CD14-positive monocyte (primary cell): ENCODE measurements at regions not wholly inside any gene's neighbourhood (a gene's known extent, or its start where the extent isn't known, plus 50 kb on each side); places are given as distances from the start of the nearest gene placed in this dataset.
"Not testable (repeated sequence)": the region's sequence is repeated elsewhere in the genome, so short reads cannot be mapped to it uniquely, and the experiment has no call there.

Source experiments
- DNase-seq, 3 donors: peaks; one replicate each; pipeline ENCODE4 v3.0.0-alpha.2; 2011 to 2022
- H2AFZ ChIP-seq: 2 replicates; pipeline ENCODE4 v1.6.0; 2012; ENCODE audit warnings: mild to moderate bottlenecking, low read depth, low read length, inconsistent platforms; ENCODE audit not compliant: insufficient read depth, poor library complexity, severe bottlenecking
- H3K27ac ChIP-seq, 2 donors: 1 replicate in 1 of 2; 2 replicates in 1 of 2; pipeline ENCODE4 v1.5.1; 2012 to 2013; ENCODE audit warnings: low read length in 2 of 2, control low read depth in 1 of 2, inconsistent platforms in 1 of 2, low read depth in 1 of 2, mild to moderate bottlenecking in 1 of 2
- H3K27me3 ChIP-seq, 2 donors: one replicate each; pipeline versions ENCODE4 v1.6.0 to v1.6.1; 2011 to 2013; ENCODE audit warnings: low read length in 2 of 2; ENCODE audit not compliant: control insufficient read depth in 2 of 2, insufficient read depth in 2 of 2
- H3K36me3 ChIP-seq, 2 donors: replicated peaks in 1 of 2; 1 replicate in 1 of 2; 2 replicates in 1 of 2; pipeline versions ENCODE4 v1.5.1 to v1.6.1; 2012 to 2013; ENCODE audit warnings: low read length in 2 of 2, control low read depth in 1 of 2, inconsistent platforms in 1 of 2, mild to moderate bottlenecking in 1 of 2; ENCODE audit not compliant: insufficient read depth in 2 of 2, control insufficient read depth in 1 of 2
- H3K4me1 ChIP-seq, 2 donors: 1 replicate in 1 of 2; 2 replicates in 1 of 2; pipeline versions ENCODE4 v1.5.1 to v1.6.1; 2012 to 2013; ENCODE audit warnings: low read length in 2 of 2, control low read depth in 1 of 2, inconsistent platforms in 1 of 2, mild to moderate bottlenecking in 1 of 2, moderate library complexity in 1 of 2; ENCODE audit not compliant: insufficient read depth in 2 of 2, control insufficient read depth in 1 of 2
- H3K4me2 ChIP-seq: replicated peaks from 2 replicates; pipeline ENCODE3; 2012; ENCODE audit warnings: low read length, moderate library complexity, mild to moderate bottlenecking; ENCODE audit not compliant: poor library complexity, severe bottlenecking; ENCODE audit errors: extremely low read depth
- H3K4me3 ChIP-seq, 3 experiments: fragments of 200-600 bp in 1 of 3; sonication (generic) in 1 of 3; replicated peaks in 1 of 3; 1 replicate in 2 of 3; 2 replicates in 1 of 3; pipeline ENCODE4 v1.5.1; 2011 to 2013; ENCODE audit warnings: low read length in 3 of 3, mild to moderate bottlenecking in 3 of 3, control low read depth in 2 of 3, low read depth in 2 of 3, inconsistent platforms in 1 of 3, moderate library complexity in 1 of 3
- H3K79me2 ChIP-seq: 2 replicates; pipeline ENCODE4 v1.6.0; 2012; ENCODE audit warnings: mild to moderate bottlenecking, control low read depth, inconsistent platforms, low read length, moderate library complexity; ENCODE audit not compliant: insufficient read depth
- H3K9ac ChIP-seq: 2 replicates; pipeline ENCODE4 v1.6.0; 2017; ENCODE audit warnings: low read length, mild to moderate bottlenecking; ENCODE audit not compliant: insufficient read depth, poor library complexity, severe bottlenecking
- H3K9me3 ChIP-seq, 2 donors: replicated peaks in 1 of 2; 1 replicate in 1 of 2; 2 replicates in 1 of 2; pipeline versions ENCODE4 v1.5.1 to v1.6.1; 2012 to 2013; ENCODE audit warnings: low read length in 2 of 2, control low read depth in 1 of 2; ENCODE audit not compliant: control insufficient read depth in 1 of 2, insufficient read depth in 1 of 2
- H4K20me1 ChIP-seq: 2 replicates; pipeline ENCODE4 v1.6.0; 2012; ENCODE audit warnings: mild to moderate bottlenecking, low read length, control low read depth, moderate library complexity; ENCODE audit not compliant: insufficient read depth
- H3K27ac Mint-ChIP-seq, 7 donors: one replicate each; pipeline ENCODE4 v1.8.0; 2020; ENCODE audit warnings: mild to moderate bottlenecking in 7 of 7, mixed read lengths in 7 of 7, moderate library complexity in 6 of 7, inconsistent platforms in 2 of 7
- H3K27me3 Mint-ChIP-seq, 3 donors: one replicate each; pipeline ENCODE4 v1.8.0; 2021 to 2022; ENCODE audit warnings: low read depth in 3 of 3, mild to moderate bottlenecking in 3 of 3, mixed read lengths in 3 of 3, moderate library complexity in 3 of 3, inconsistent platforms in 1 of 3
- H3K36me3 Mint-ChIP-seq, 2 donors: one replicate each; pipeline ENCODE4 v1.8.0; 2020; ENCODE audit warnings: mixed read lengths in 2 of 2, inconsistent platforms in 1 of 2, mild to moderate bottlenecking in 1 of 2
- H3K4me1 Mint-ChIP-seq: one replicate; pipeline ENCODE4 v1.8.0; 2020; ENCODE audit warnings: mild to moderate bottlenecking, mixed read lengths
- H3K4me3 Mint-ChIP-seq, 2 donors: one replicate each; pipeline ENCODE4 v1.8.0; 2020; ENCODE audit warnings: mild to moderate bottlenecking in 2 of 2, mixed read lengths in 2 of 2, moderate library complexity in 1 of 2
- H3K9me3 Mint-ChIP-seq, 7 donors: one replicate each; pipeline ENCODE4 v1.8.0; 2020 to 2022; ENCODE audit warnings: mixed read lengths in 7 of 7, mild to moderate bottlenecking in 6 of 7, moderate library complexity in 6 of 7, inconsistent platforms in 2 of 7
- whole genome bisulfite sequencing: methylation state at CpG from one replicate; pipeline ENCODE4 v1.1.5; 2013; ENCODE audit warnings: missing lambda C conversion rate; ENCODE audit not compliant: insufficient coverage; 5-methylcytosine and 5-hydroxymethylcytosine counted together
- intact Hi-C, 2 donors: fragments of 100-400 bp; cut with micrococcal nuclease; formaldehyde crosslinking; loops; one replicate each; pipeline versions ENCODE4 v1.15.0 to v1.15.1; 2023

DNA sequence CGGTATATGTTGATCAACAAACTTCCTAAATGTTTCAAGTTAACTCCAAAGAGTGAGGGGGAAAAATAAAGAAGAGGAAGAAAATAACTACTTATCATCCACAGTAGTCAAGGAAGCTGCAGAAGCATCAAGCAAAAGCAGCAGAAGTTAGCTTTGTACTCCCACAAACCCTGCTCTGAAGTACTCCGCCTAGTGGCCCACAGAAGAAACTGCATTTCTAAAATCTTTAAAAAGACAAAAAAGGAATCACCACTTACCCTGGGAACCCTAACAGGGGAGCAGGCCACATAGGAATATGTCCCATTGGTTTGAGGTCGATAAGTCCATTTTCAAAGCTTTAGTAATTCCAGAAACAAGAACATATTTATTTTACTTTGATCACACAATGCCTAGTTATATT is 2948.3 kb upstream of the OR11H1 start:
- H2AFZ ChIP-seq, intact Hi-C loops, H3K36me3 ChIP-seq, H3K9me3 Mint-ChIP-seq, H3K27ac ChIP-seq, H3K9ac ChIP-seq, H3K27me3 Mint-ChIP-seq, H3K4me1 Mint-ChIP-seq, DNase-seq, H3K79me2 ChIP-seq, H3K4me2 ChIP-seq, H3K4me3 Mint-ChIP-seq, H3K36me3 Mint-ChIP-seq, H3K27ac Mint-ChIP-seq, H4K20me1 ChIP-seq, H3K27me3 ChIP-seq, H3K9me3 ChIP-seq, H3K4me1 ChIP-seq, H3K4me3 ChIP-seq: not testable (repeated sequence)
- no CpG with 5 or more reads among the region's 3 CpGs for WGBS

DNA sequence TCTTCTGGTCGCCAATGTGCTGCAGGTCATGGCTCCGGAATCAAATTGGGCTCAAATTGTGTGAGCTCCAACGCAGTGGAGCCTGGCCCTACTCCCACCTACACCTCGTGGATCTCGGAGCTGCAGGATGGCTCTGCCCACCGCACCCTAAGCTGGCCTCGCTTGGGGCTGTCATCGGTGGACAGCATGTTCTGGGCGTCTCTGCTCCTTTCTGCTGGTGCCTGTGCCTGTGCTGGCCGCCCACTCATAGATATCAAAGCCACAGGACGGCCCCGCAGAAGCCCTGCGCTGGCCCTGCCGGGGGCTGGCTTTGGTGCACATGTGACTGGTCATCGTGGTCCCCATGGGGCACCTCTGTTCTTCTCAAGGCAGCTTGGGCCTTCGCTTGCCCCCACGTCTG is 2943.5 kb upstream of the OR11H1 start:
- H3K4me1 ChIP-seq, intact Hi-C loops, H3K27ac ChIP-seq, H3K9me3 ChIP-seq, H3K27me3 Mint-ChIP-seq, H3K4me1 Mint-ChIP-seq, H3K79me2 ChIP-seq, H4K20me1 ChIP-seq, H3K4me3 ChIP-seq, DNase-seq, H3K36me3 ChIP-seq, H3K36me3 Mint-ChIP-seq, H3K4me2 ChIP-seq, H3K9ac ChIP-seq, H3K27me3 ChIP-seq, H3K4me3 Mint-ChIP-seq, H2AFZ ChIP-seq: not testable (repeated sequence)
- Mint-ChIP-seq H3K27ac (peak overlapping the region in 1 of 7 donors; percentile 40), H3K9me3 (peaks cover 0 to 12% (median 5%) of the 10 kb centered on the region in 7 donors)
- WGBS = 78% methylated on average over 9 of the region's 17 CpGs

DNA sequence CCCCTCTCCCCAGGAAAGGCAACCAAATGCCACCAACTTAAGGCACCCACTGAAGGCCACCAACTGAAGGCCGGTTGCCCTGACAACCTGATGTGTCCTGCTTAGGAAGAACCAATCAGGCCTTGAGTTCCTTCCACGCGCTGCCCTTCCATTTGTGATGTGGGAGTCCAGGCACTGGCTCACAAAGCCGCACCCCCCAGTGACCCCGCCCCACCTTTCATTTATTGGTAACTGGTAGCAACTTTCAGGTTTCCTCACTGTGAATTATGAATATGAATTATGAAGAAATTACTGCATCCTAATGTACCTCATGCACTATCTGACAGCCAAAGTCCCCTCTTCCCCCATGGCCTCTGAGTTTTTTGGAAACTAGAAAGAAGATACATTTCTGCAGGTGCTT is 2943.1 kb upstream of the OR11H1 start:
- not testable (repeated sequence) for DNase-seq, H3K27me3 Mint-ChIP-seq
- WGBS = no CpG with 5 or more reads among the region's 5 CpGs

DNA sequence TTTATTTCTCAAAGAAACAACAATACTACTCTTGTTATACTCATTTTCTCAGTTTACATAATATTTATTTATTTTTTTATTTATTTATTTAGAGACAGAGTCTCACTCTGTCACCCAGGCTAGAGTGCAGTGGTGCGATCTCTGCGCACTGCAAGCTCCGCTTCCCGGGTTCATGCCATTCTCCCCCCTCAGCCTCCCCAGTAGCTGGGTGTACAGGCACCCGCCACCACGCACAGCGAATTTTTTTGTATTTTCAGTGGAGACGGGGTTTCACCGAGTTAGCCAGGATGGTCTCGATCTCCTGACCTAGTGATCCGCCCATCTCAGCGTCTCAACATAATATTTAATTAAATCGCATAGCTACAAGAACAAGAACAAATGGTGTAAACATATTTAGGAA is 2932.3 kb upstream of the OR11H1 start:
- H3K4me2 ChIP-seq, DNase-seq, H3K27me3 Mint-ChIP-seq, H3K27ac ChIP-seq, H3K27ac Mint-ChIP-seq, H3K4me3 Mint-ChIP-seq, H3K36me3 Mint-ChIP-seq, H3K9ac ChIP-seq, H3K4me3 ChIP-seq, H3K27me3 ChIP-seq, H3K4me1 ChIP-seq, intact Hi-C loops, H3K4me1 Mint-ChIP-seq, H3K79me2 ChIP-seq, H2AFZ ChIP-seq, H3K36me3 ChIP-seq, H4K20me1 ChIP-seq: not testable (repeated sequence)
- peaks cover 8 to 29% (median 16%) of the 10 kb centered on the region in 7 donors for H3K9me3 Mint-ChIP-seq
- WGBS = 85% methylated on average over 9 of the region's 13 CpGs
- H3K9me3 ChIP-seq = peaks cover 16 to 37% of the 10 kb centered on the region in 2 donors

More for the DNA sequence above, 2943.1 kb upstream of the OR11H1 start:
- H3K27ac Mint-ChIP-seq, H3K4me3 Mint-ChIP-seq, H3K9ac ChIP-seq, H3K4me3 ChIP-seq, H2AFZ ChIP-seq, H3K4me2 ChIP-seq, H3K79me2 ChIP-seq, H3K9me3 ChIP-seq, H3K4me1 ChIP-seq, H3K4me1 Mint-ChIP-seq, H4K20me1 ChIP-seq, H3K36me3 ChIP-seq, intact Hi-C loops, H3K27me3 ChIP-seq, H3K27ac ChIP-seq, H3K36me3 Mint-ChIP-seq: not testable (repeated sequence)
- peaks cover 0 to 12% (median 5%) of the 10 kb centered on the region in 7 donors for H3K9me3 Mint-ChIP-seq
